OCI-LY3 (cell line): ENCODE measurements at regions not wholly inside any gene's neighbourhood (a gene's known extent, or its start where the extent isn't known, plus 50 kb on each side); places are given as distances from the start of the nearest gene placed in this dataset.

ENCODE experiments used
- H2AFZ ChIP-seq: fragments of 200-600, 300-600 bp; shearing (Covaris generic); 2 replicates; pipeline ENCODE4 v1.6.0; 2014; ENCODE audit warnings: antibody characterized with exemption, low read depth, low read length
- H3K27ac ChIP-seq: fragments of 200-600, 300-600 bp; sonication (generic); 2 replicates; pipeline ENCODE4 v1.5.1; 2014; ENCODE audit warnings: mild to moderate bottlenecking, low read length, moderate library complexity, mixed read lengths
- H3K27me3 ChIP-seq: fragments of 200-600, 300-600 bp; sonication (generic); 2 replicates; pipeline ENCODE4 v1.6.1; 2014; ENCODE audit warnings: low read depth, low read length, mixed read lengths
- H3K36me3 ChIP-seq: fragments of 200-600, 300-600 bp; sonication (generic); replicated peaks from 2 replicates; pipeline ENCODE3; 2014; ENCODE audit warnings: low read depth, low read length, mixed read lengths
- H3K4me1 ChIP-seq: fragments of 300-600, 200-600 bp; sonication (generic); 2 replicates; pipeline ENCODE4 v1.6.1; 2014; ENCODE audit warnings: low read length, mixed read lengths
- H3K4me2 ChIP-seq: fragments of 200-600, 300-600 bp; sonication (generic); 2 replicates; pipeline ENCODE4 v1.6.1; 2014; ENCODE audit warnings: low read length, mixed read lengths
- H3K4me3 ChIP-seq: fragments of 300-600, 200-600 bp; sonication (generic); 2 replicates; pipeline ENCODE4 v1.5.1; 2014; ENCODE audit warnings: antibody characterized with exemption, mild to moderate bottlenecking, low read length, moderate library complexity
- H3K79me2 ChIP-seq: fragments of 300-600, 200-600 bp; shearing (Covaris generic); 2 replicates; pipeline ENCODE4 v1.6.1; 2014; ENCODE audit warnings: mild to moderate bottlenecking, low read length, mixed read lengths
- H3K9ac ChIP-seq: fragments of 300-600, 200-600 bp; shearing (Covaris generic); 2 replicates; pipeline ENCODE4 v1.6.0; 2014; ENCODE audit warnings: mild to moderate bottlenecking, low read length, moderate library complexity
- H3K9me3 ChIP-seq: fragments of 200-600, 300-600 bp; shearing (Covaris generic); 2 replicates; pipeline ENCODE4 v1.6.1; 2014; ENCODE audit warnings: low read length, mixed read lengths; ENCODE audit not compliant: insufficient read depth
- H4K20me1 ChIP-seq: fragments of 200-600, 300-600 bp; sonication (generic); 2 replicates; pipeline ENCODE4 v1.6.1; 2016; ENCODE audit warnings: low read length, mixed read lengths; ENCODE audit not compliant: insufficient read depth
- EZH2phosphoT487 ChIP-seq: fragments of 200-600 bp; shearing (Covaris generic); IDR thresholded peaks from 2 replicates; pipeline ENCODE4 v1.6.1; 2018; ENCODE audit warnings: antibody characterized with exemption, mixed run types, low read depth
- TF ChIP-seq, protein P1 (sequence below): fragments of 200-600, 300-600 bp; sonication (generic); IDR thresholded peaks from 2 replicates; pipeline ENCODE4 v1.5.1; 2014; ENCODE audit warnings: antibody characterized with exemption, low read length, low read depth

DNA sequence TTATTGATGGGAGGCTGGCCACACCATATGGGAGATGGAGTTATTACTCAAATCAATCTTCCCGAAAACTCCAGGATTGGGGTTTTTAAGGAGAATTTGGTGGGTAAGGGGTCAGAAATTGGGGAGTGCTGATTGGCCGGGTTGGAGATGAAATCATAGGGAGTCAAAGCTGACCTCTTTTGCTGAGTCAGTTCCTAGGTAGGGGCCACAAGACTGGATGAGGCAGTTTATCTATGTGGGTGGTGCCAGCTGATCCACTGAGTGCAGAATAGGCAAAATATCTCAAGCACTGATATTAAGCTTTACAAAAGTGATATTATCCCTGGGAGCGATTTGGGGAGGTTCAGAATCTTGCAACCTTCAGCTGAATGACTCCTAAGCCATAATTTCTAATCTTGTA, 75.7 kb upstream of the CLINT1 start:
- Histone ChIP-seq H3K9me3 (no peaks in the 10 kb centered on the region), H3K27ac (no peak overlapping the region), H3K4me1 (no peaks in the 10 kb centered on the region), H3K36me3 (no peaks in the 10 kb centered on the region), H3K4me3 (no peak overlapping the region), H3K27me3 (no peaks in the 10 kb centered on the region), H4K20me1 (no peaks in the 10 kb centered on the region), H3K79me2 (no peaks in the 10 kb centered on the region), H3K9ac (no peak overlapping the region), H3K4me2 (no peak overlapping the region), H2AFZ (no peak overlapping the region)
- TF ChIP-seq EZH2phosphoT487 = no peak
- TF ChIP-seq, protein P1, sequence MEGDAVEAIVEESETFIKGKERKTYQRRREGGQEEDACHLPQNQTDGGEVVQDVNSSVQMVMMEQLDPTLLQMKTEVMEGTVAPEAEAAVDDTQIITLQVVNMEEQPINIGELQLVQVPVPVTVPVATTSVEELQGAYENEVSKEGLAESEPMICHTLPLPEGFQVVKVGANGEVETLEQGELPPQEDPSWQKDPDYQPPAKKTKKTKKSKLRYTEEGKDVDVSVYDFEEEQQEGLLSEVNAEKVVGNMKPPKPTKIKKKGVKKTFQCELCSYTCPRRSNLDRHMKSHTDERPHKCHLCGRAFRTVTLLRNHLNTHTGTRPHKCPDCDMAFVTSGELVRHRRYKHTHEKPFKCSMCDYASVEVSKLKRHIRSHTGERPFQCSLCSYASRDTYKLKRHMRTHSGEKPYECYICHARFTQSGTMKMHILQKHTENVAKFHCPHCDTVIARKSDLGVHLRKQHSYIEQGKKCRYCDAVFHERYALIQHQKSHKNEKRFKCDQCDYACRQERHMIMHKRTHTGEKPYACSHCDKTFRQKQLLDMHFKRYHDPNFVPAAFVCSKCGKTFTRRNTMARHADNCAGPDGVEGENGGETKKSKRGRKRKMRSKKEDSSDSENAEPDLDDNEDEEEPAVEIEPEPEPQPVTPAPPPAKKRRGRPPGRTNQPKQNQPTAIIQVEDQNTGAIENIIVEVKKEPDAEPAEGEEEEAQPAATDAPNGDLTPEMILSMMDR = no peak

DNA sequence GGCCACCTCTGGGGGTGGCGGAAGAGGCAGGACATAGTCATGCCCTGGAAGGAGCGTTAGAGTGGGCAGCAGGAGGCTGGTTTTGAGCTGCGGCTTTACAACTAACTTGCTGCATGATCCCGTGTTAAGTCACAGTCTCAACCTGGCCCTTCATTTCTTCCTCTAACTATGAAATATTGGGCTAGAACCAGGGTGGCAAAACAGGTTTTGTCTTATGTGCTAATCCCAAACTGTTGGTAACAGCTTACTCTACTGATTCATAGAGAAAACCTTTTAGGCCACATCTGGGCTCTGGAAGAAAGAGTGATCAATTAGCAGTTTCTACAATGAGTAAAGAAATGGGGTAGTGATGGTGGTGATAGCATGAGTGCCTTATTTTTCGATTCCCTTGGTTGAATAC, 74.1 kb upstream of the CLINT1 start:
- TF ChIP-seq, protein P1 = no peak
- TF ChIP-seq EZH2phosphoT487 = no peak
- Histone ChIP-seq H3K4me1 (no peaks in the 10 kb centered on the region), H3K4me2 (no peak overlapping the region), H3K79me2 (no peaks in the 10 kb centered on the region), H3K27me3 (no peaks in the 10 kb centered on the region), H2AFZ (no peak overlapping the region), H3K27ac (no peak overlapping the region), H3K4me3 (no peak overlapping the region), H3K9ac (no peak overlapping the region), H3K36me3 (no peaks in the 10 kb centered on the region), H4K20me1 (no peaks in the 10 kb centered on the region), H3K9me3 (no peaks in the 10 kb centered on the region)

DNA sequence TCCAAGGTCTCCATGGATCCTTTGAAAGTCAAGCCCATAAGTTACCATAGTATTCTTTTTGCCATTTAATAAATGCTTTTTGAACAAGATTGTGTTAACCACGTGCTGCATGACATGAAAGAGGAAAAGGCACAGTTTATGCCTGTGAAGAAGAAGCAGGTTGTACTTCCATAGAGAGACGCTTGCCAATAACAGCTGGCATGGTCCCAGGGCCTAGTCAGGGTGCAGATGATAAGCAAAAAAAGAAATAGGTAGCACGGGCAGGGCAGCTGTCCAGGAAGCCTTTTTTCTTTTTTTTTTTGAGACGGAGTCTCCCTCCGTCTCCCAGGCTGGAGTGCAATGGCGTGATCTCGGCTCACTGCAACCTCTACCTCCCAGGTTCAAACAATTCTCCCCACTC, 71.8 kb upstream of the CLINT1 start:
- Histone ChIP-seq H2AFZ (no peak overlapping the region), H3K9ac (no peak overlapping the region), H3K27ac (no peak overlapping the region), H3K79me2 (no peaks in the 10 kb centered on the region), H3K27me3 (no peaks in the 10 kb centered on the region), H3K9me3 (no peaks in the 10 kb centered on the region), H3K4me1 (no peaks in the 10 kb centered on the region), H3K4me3 (no peak overlapping the region), H3K36me3 (no peaks in the 10 kb centered on the region), H4K20me1 (no peaks in the 10 kb centered on the region), H3K4me2 (no peak overlapping the region)
- TF ChIP-seq EZH2phosphoT487 = no peak
- TF ChIP-seq, protein P1 = no peak

DNA sequence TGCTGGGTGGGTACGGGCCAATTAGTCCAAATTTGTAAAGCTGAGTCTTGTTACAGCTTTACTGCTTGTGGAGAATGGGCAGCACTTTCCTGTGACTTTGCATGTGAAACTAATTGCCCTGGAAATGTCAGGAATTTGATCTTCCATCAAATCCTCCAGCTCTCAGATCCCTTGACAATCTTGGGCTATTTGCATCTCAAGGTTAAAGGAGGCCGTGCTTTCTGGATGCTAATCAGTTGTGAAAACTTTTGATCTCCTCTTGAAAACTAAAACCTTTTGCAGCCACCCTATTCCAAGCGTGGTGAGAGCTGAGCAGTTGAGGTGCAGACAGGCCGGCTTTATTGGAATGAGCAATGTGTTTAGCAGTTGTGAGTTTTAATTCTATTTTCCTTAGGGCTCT, 68.0 kb upstream of the CLINT1 start:
- no peaks in the 10 kb centered on the region for H3K79me2 ChIP-seq
- H3K9me3 ChIP-seq = no peaks in the 10 kb centered on the region
- H3K36me3 ChIP-seq = no peaks in the 10 kb centered on the region
- H3K9ac ChIP-seq = no peak overlapping the region
- peaks cover 6% of the 10 kb centered on the region; the same call in 1 of the 2 replicates for H3K4me1 ChIP-seq
- no peaks in the 10 kb centered on the region for H3K27me3 ChIP-seq
- H3K27ac ChIP-seq = no peak overlapping the region
- no peak overlapping the region for H3K4me3 ChIP-seq
- no peaks in the 10 kb centered on the region for H4K20me1 ChIP-seq
- no peak overlapping the region for H2AFZ ChIP-seq
- H3K4me2 ChIP-seq = no peak overlapping the region
- TF ChIP-seq EZH2phosphoT487 = no peak
- TF ChIP-seq, protein P1 = no peak
